Kidney epithelial cell (primary cell): ENCODE measurements at regions not wholly inside any gene's neighbourhood (a gene's known extent, or its start where the extent isn't known, plus 50 kb on each side); places are given as distances from the start of the nearest gene placed in this dataset.
A peak's percentile ranks its signal among the peaks of the same experiment; 100 is the strongest.

ENCODE experiments used
- DNase-seq: peaks from one replicate; pipeline ENCODE4 v3.0.0-alpha.2; 2010; ENCODE audit warnings: low read depth
- H3K27me3 ChIP-seq: 2 replicates; pipeline ENCODE4 v1.6.0; 2011; ENCODE audit warnings: low read length; ENCODE audit not compliant: control insufficient read depth, insufficient read depth
- H3K36me3 ChIP-seq: 2 replicates; pipeline ENCODE4 v1.5.1; 2011; ENCODE audit warnings: low read length; ENCODE audit not compliant: control insufficient read depth, insufficient read depth
- H3K4me3 ChIP-seq: 2 replicates; pipeline ENCODE4 v1.5.1; 2011; ENCODE audit warnings: low read depth, mild to moderate bottlenecking, control low read depth, low read length
- TF ChIP-seq, protein P1 (sequence below): IDR thresholded peaks from 2 replicates; pipeline ENCODE4 v1.5.1; 2011; ENCODE audit warnings: mild to moderate bottlenecking, moderate library complexity, low read length, control low read depth, inconsistent platforms; ENCODE audit not compliant: insufficient read depth, poor library complexity, severe bottlenecking

DNA sequence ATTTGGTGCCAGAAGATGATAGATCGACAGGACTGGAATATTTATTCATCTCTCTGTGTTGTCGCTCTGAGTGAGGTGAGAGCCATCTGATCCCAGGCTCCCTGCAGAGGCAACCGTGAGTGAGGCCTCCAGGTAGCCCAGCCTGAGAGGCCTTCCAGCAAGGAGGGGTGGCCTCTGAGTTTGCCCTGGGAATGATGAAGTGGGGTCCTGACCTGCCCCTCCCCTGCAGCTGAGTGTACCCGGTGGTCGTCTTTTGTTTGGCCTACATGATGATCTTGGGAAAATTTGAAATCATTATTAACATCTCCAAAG, 86.4 kb downstream of the CBLN1 start:
- Histone ChIP-seq H3K36me3 (no peaks in the 10 kb centered on the region), H3K4me3 (no peak overlapping the region), H3K27me3 (no peaks in the 10 kb centered on the region)
- no peak for DNase-seq
- TF ChIP-seq, protein P1, sequence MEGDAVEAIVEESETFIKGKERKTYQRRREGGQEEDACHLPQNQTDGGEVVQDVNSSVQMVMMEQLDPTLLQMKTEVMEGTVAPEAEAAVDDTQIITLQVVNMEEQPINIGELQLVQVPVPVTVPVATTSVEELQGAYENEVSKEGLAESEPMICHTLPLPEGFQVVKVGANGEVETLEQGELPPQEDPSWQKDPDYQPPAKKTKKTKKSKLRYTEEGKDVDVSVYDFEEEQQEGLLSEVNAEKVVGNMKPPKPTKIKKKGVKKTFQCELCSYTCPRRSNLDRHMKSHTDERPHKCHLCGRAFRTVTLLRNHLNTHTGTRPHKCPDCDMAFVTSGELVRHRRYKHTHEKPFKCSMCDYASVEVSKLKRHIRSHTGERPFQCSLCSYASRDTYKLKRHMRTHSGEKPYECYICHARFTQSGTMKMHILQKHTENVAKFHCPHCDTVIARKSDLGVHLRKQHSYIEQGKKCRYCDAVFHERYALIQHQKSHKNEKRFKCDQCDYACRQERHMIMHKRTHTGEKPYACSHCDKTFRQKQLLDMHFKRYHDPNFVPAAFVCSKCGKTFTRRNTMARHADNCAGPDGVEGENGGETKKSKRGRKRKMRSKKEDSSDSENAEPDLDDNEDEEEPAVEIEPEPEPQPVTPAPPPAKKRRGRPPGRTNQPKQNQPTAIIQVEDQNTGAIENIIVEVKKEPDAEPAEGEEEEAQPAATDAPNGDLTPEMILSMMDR, result no peak

DNA sequence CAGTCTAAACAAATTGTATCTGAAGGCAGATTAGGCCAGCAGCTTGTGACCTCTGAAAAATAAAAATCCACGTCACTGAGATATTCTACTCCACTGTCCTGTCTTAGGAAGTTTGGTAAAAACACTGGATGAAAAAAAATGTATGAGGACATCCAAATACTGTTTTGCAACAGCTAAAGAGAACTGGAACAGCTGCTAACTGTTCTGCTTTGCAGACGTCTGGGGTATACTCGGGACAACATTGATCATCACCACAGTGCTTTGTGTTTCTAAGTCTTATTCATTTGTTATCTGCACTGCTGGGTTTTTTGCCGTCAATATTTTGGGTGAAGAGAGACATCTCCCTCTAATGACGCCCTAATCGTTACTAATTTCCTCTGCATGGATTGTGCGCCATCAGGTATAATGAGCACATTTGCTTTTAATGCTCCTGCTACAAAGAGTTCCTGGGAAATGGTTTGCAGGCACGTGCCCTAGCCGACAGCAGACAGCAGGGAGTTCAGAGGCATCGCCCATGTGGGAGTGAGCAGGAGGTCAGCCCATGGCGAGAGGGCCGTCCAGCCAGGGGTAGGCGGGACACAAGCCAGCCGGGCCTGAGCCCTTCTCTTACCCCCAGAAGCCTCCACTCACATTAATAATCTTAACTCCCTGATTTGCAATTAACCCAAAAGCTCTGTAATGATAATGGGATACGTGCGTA, 87.0 kb downstream of the CBLN1 start:
- no peaks in the 10 kb centered on the region for H3K36me3 ChIP-seq
- DNase-seq, result no peak
- H3K4me3 ChIP-seq, result no peak overlapping the region
- H3K27me3 ChIP-seq, result no peaks in the 10 kb centered on the region
- TF ChIP-seq, protein P1, result no peak

DNA sequence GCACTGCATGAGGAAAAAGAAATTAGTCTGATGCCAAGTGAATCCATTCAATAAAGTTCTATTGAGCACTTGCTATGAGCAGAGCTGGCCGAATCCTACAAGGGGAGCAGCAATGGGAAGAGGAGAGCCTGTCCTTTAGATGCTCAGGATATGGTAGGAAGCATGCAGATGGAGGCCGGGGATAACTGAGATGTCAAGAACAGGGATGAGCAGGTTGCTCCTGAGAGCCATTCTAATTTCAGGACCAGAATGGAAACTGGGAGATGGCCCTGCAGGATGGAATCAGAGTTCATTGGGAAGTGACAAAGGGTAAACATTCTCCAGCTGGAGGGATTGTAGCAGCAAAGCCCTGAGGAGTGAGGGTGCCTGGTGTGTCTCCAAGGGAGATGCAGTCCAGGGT, 88.0 kb downstream of the CBLN1 start:
- TF ChIP-seq, protein P1, result no peak
- H3K4me3 ChIP-seq, result no peak overlapping the region
- no peaks in the 10 kb centered on the region for H3K36me3 ChIP-seq
- DNase-seq, result no peak
- H3K27me3 ChIP-seq, result no peaks in the 10 kb centered on the region

DNA sequence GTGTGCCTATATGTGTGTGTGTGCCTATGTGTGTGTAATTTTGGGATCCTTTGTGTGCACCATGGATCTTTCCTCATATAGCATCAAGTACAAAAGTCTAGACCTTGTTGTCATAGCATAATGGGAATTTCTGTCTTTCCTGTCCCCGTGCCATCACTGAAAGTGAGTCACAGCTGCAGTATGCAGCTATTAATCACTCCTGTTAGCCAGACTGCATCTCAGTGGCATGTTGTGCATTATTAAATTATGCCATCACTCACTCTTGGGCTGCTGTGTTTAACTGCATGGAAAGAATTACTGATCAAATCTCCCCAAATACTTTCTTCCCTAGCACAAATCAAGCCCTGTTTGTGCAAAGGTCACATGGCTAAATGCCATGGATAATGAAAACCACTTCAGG, 92.4 kb downstream of the CBLN1 start:
- TF ChIP-seq, protein P1, result no peak

DNA sequence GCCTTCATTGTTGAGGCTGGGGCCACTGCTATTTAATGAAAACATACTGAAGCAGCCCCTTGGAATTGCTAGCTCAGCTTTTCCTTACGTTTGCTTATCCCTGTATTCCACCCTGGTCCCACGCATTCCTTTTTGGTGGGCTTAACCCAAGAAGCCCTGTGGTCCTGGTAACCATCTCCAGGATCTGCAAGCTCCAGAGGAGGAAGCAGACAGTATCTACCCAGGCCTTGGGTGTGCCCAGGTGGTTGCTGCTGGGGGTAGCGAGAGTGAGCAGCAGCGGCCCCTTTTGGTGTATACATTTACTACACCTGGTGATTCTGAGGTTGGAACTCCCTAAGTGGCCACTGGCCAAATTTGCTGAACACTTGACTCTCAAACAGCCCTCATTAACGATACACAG, 97.7 kb downstream of the CBLN1 start:
- Histone ChIP-seq H3K27me3 (no peaks in the 10 kb centered on the region), H3K36me3 (no peaks in the 10 kb centered on the region), H3K4me3 (no peak overlapping the region)
- no peak for DNase-seq
- TF ChIP-seq, protein P1, result peak; percentile 49

More for the DNA sequence above, 92.4 kb downstream of the CBLN1 start:
- Histone ChIP-seq H3K4me3 (no peak overlapping the region), H3K36me3 (no peaks in the 10 kb centered on the region), H3K27me3 (no peaks in the 10 kb centered on the region)
- DNase-seq, result no peak
